H1 (cell line): ENCODE measurements at regions not wholly inside any gene's neighbourhood (a gene's known extent, or its start where the extent isn't known, plus 50 kb on each side); places are given as distances from the start of the nearest gene placed in this dataset.

ENCODE experiments used
- CTCF ChIA-PET: fragments of 300-600 bp; sonication (Branson Sonifier 250); formaldehyde crosslinking; loops from one replicate; lab custom pipeline; 2021; ENCODE audit not compliant: partially characterized antibody; lab: Charles Lee
- POLR2A ChIA-PET: fragments of 300-600 bp; sonication (Branson Sonifier 250); formaldehyde crosslinking; loops from one replicate; lab custom pipeline; 2021; ENCODE audit warnings: inconsistent platforms; ENCODE audit not compliant: partially characterized antibody; lab: Charles Lee
- DNase-seq, 2 experiments: peaks; one replicate each; pipeline versions ENCODE4 v3.0.0 to v3.0.0-alpha.2; 2010 to 2022; ENCODE audit warnings: low spot score in 2 of 2, low read depth in 1 of 2, mixed read lengths in 1 of 2
- FAIRE-seq: peaks from 2 replicates; lab custom pipeline; 2011; peaks lifted over from hg19 to GRCh38; lab: Jason Lieb, UNC
- H2AFZ ChIP-seq: 2 replicates; pipeline ENCODE4 v1.8.1; 2012; ENCODE audit warnings: low read length, inconsistent platforms
- H2AK5ac ChIP-seq: 2 replicates; pipeline ENCODE4 v1.6.1; 2013; ENCODE audit warnings: low read depth, low read length
- H2BK120ac ChIP-seq: replicated peaks from 2 replicates; pipeline ENCODE3; 2013; ENCODE audit warnings: low read depth, low read length, inconsistent platforms
- H2BK12ac ChIP-seq: 2 replicates; pipeline ENCODE4 v1.6.1; 2013; ENCODE audit warnings: low read depth, low read length
- H2BK15ac ChIP-seq: 2 replicates; pipeline ENCODE4 v1.6.1; 2013; ENCODE audit warnings: low read length
- H2BK20ac ChIP-seq: 2 replicates; pipeline ENCODE4 v1.6.1; 2013; ENCODE audit warnings: low read length
- H2BK5ac ChIP-seq: 2 replicates; pipeline ENCODE4 v1.6.1; 2013; ENCODE audit warnings: low read depth, low read length
- H3K14ac ChIP-seq: 2 replicates; pipeline ENCODE4 v1.6.1; 2013; ENCODE audit warnings: inconsistent platforms; ENCODE audit not compliant: insufficient read length
- H3K18ac ChIP-seq: 2 replicates; pipeline ENCODE4 v1.6.1; 2013; ENCODE audit warnings: low read length; ENCODE audit errors: extremely low read depth
- H3K23ac ChIP-seq: 2 replicates; pipeline ENCODE4 v1.6.1; 2013; ENCODE audit warnings: inconsistent platforms; ENCODE audit not compliant: insufficient read length
- H3K23me2 ChIP-seq: 2 replicates; pipeline ENCODE4 v1.6.1; 2013; ENCODE audit warnings: low read depth, low read length
- H3K27ac ChIP-seq: 2 replicates; pipeline ENCODE4 v1.6.1; 2011; ENCODE audit warnings: low read depth, low read length, inconsistent platforms
- H3K27me3 ChIP-seq, 4 experiments: replicated peaks in 1 of 4; 1 replicate in 1 of 4; 2 replicates in 3 of 4; pipeline versions ENCODE4 v1.6.1 to v1.8.1; 2011 to 2013; ENCODE audit warnings: low read length in 3 of 4, mild to moderate bottlenecking in 3 of 4, inconsistent platforms in 2 of 4, mixed read lengths in 2 of 4, moderate library complexity in 1 of 4; ENCODE audit not compliant: control insufficient read depth in 3 of 4, insufficient read depth in 3 of 4; ENCODE audit errors: extremely low read depth in 1 of 4
- H3K36me3 ChIP-seq, 4 experiments: 2 replicates each; pipeline versions ENCODE4 v1.6.1 to v1.8.1; 2011 to 2013; ENCODE audit warnings: mild to moderate bottlenecking in 4 of 4, low read length in 3 of 4, moderate library complexity in 2 of 4, control low read depth in 1 of 4, inconsistent platforms in 1 of 4; ENCODE audit not compliant: insufficient read depth in 4 of 4, control insufficient read depth in 2 of 4
- H3K4ac ChIP-seq: replicated peaks from 2 replicates; pipeline ENCODE3; 2013; ENCODE audit warnings: low read length, low read depth, mixed read lengths, inconsistent platforms; ENCODE audit not compliant: insufficient read length
- H3K4me1 ChIP-seq, 4 experiments: replicated peaks in 1 of 4; 1 replicate in 1 of 4; 2 replicates in 3 of 4; pipeline versions ENCODE4 v1.6.1 to v1.8.1; 2011 to 2013; ENCODE audit warnings: low read length in 3 of 4, inconsistent platforms in 2 of 4, mixed read lengths in 1 of 4; ENCODE audit not compliant: insufficient read depth in 4 of 4, control insufficient read depth in 3 of 4
- H3K4me2 ChIP-seq, 2 experiments: 2 replicates each; pipeline versions ENCODE4 v1.6.1 to v1.8.1; 2011 to 2013; ENCODE audit warnings: low read depth in 2 of 2, low read length in 2 of 2, control low read depth in 1 of 2, inconsistent platforms in 1 of 2, mild to moderate bottlenecking in 1 of 2; ENCODE audit not compliant: insufficient read depth in 1 of 2
- H3K4me3 ChIP-seq, 4 experiments: fragments of 200-600, 300-600 bp in 1 of 4; sonication (generic), shearing (Covaris generic), sonication (Bioruptor Twin) in 1 of 4; 2 replicates each; pipeline versions ENCODE4 v1.5.1 to v1.8.1; 2011 to 2016; ENCODE audit warnings: low read length in 4 of 4, low read depth in 3 of 4, control low read depth in 2 of 4, inconsistent platforms in 2 of 4, mild to moderate bottlenecking in 2 of 4, mixed read lengths in 1 of 4, moderate library complexity in 1 of 4; ENCODE audit not compliant: insufficient read depth in 2 of 4; ENCODE audit errors: extremely low read depth in 1 of 4
- H3K56ac ChIP-seq: replicated peaks from 2 replicates; pipeline ENCODE3; 2013; ENCODE audit warnings: low read depth, mild to moderate bottlenecking, mixed read lengths, low read length, inconsistent platforms; ENCODE audit not compliant: insufficient read length
- H3K79me1 ChIP-seq: 2 replicates; pipeline ENCODE4 v1.6.1; 2013; ENCODE audit warnings: low read depth, low read length, control low read depth
- H3K79me2 ChIP-seq, 2 experiments: 2 replicates each; pipeline versions ENCODE4 v1.6.1 to v1.8.1; 2012 to 2013; ENCODE audit warnings: low read length in 2 of 2, mild to moderate bottlenecking in 2 of 2, inconsistent platforms in 1 of 2; ENCODE audit not compliant: insufficient read depth in 2 of 2, control insufficient read depth in 1 of 2
- H3K9ac ChIP-seq, 4 experiments: replicated peaks in 1 of 4; 1 replicate in 1 of 4; 2 replicates in 3 of 4; pipeline versions ENCODE4 v1.6.1 to v1.8.1; 2011 to 2013; ENCODE audit warnings: low read depth in 3 of 4, low read length in 3 of 4, control low read depth in 2 of 4, mild to moderate bottlenecking in 2 of 4, moderate library complexity in 2 of 4, inconsistent platforms in 1 of 4; ENCODE audit errors: extremely low read depth in 1 of 4
- H3K9me3 ChIP-seq, 2 experiments: 2 replicates each; pipeline versions ENCODE4 v1.6.1 to v1.8.1; 2012 to 2013; ENCODE audit warnings: mild to moderate bottlenecking in 2 of 2, moderate library complexity in 2 of 2, control low read depth in 1 of 2, inconsistent platforms in 1 of 2, low read depth in 1 of 2, low read length in 1 of 2, mixed read lengths in 1 of 2; ENCODE audit not compliant: insufficient read depth in 2 of 2
- H4K20me1 ChIP-seq, 2 experiments: replicated peaks in 1 of 2; 2 replicates each; pipeline versions ENCODE3 to v1.8.1; 2011 to 2013; ENCODE audit warnings: inconsistent platforms in 2 of 2, low read length in 2 of 2, mild to moderate bottlenecking in 1 of 2; ENCODE audit not compliant: insufficient read depth in 2 of 2, control insufficient read depth in 1 of 2
- H4K5ac ChIP-seq: 2 replicates; pipeline ENCODE4 v1.6.1; 2013; ENCODE audit warnings: low read length, low read depth, mixed read lengths, inconsistent platforms; ENCODE audit not compliant: insufficient read length
- H4K8ac ChIP-seq: 2 replicates; pipeline ENCODE4 v1.8.0; 2013; ENCODE audit warnings: mild to moderate bottlenecking, moderate library complexity, low read length, inconsistent platforms; ENCODE audit not compliant: insufficient read depth; ENCODE audit errors: extremely low read depth
- H4K91ac ChIP-seq: replicated peaks from 2 replicates; pipeline ENCODE3; 2013; ENCODE audit warnings: low read length, mixed read lengths, inconsistent platforms; ENCODE audit not compliant: insufficient read length
- ASH2L ChIP-seq: fragments of 200-600, 300-600 bp; sonication (generic); IDR thresholded peaks from one replicate; pipeline ENCODE4 v1.7.1; 2017; ENCODE audit warnings: low read length
- ATF2 ChIP-seq: IDR thresholded peaks from 2 replicates; pipeline ENCODE4 v1.6.1; 2012; ENCODE audit warnings: low read length, inconsistent platforms
- BCL11A ChIP-seq, 2 experiments: IDR thresholded peaks; one replicate each; pipeline ENCODE4 v1.6.1; 2011; ENCODE audit warnings: low read depth in 2 of 2, low read length in 2 of 2, mild to moderate bottlenecking in 2 of 2
- MAX ChIP-seq: IDR thresholded peaks from 2 replicates; pipeline ENCODE4 v1.6.1; 2012; ENCODE audit warnings: inconsistent platforms
- POLR2AphosphoS5 ChIP-seq: IDR thresholded peaks from 2 replicates; pipeline ENCODE4 v1.6.1; 2011; ENCODE audit warnings: low read depth, low read length
- RAD21 ChIP-seq, 2 experiments: IDR thresholded peaks in 1 of 2; conservative IDR thresholded peaks in 1 of 2; 2 replicates each; pipeline ENCODE4 v1.6.1; 2011; ENCODE audit warnings: low read depth in 2 of 2, low read length in 2 of 2, improper control_type of control experiment in 1 of 2, inconsistent platforms in 1 of 2, mild to moderate bottlenecking in 1 of 2, moderate library complexity in 1 of 2
- RNF2 ChIP-seq: fragments of 200-900, 300-1000 bp; sonication (generic); IDR thresholded peaks from 2 replicates; pipeline ENCODE4 v1.7.1; 2016; ENCODE audit warnings: borderline replicate concordance, low read depth, mild to moderate bottlenecking, antibody characterized with exemption, low read length; ENCODE audit not compliant: poor library complexity, severe bottlenecking; ENCODE audit errors: missing control alignments
- USF2 ChIP-seq: IDR thresholded peaks from 2 replicates; pipeline ENCODE4 v1.6.1; 2011; ENCODE audit warnings: low read length, improper control_type of control experiment
- YY1 ChIP-seq: IDR thresholded peaks from 2 replicates; pipeline ENCODE4 v1.6.1; 2011; ENCODE audit warnings: low read depth, mild to moderate bottlenecking, low read length
- WGBS, 2 experiments: shearing (Covaris generic) in 1 of 2; methylation state at CpG; one replicate each; pipeline versions ENCODE4 v1.1.6 to v1.1.7; 2013 to 2015; ENCODE audit warnings: low lambda C conversion rate in 2 of 2, mixed read lengths in 2 of 2, inconsistent platforms in 1 of 2, low coverage in 1 of 2, missing lambda C conversion rate in 1 of 2; ENCODE audit not compliant: insufficient replicate concordance in 2 of 2, insufficient coverage in 1 of 2, insufficient read length in 1 of 2; ENCODE audit errors: extremely low coverage in 1 of 2, missing lambda C conversion rate in 1 of 2; 5-methylcytosine and 5-hydroxymethylcytosine counted together

GRCh38 chr15:21270474-21270873 lies 169.8 kb downstream of the POTEB3 start:
- no peak overlapping the region for H3K18ac ChIP-seq
- no peak overlapping the region for H2BK12ac ChIP-seq
- H3K4me2 ChIP-seq = no peak overlapping the region
- H3K79me1 ChIP-seq = no peaks in the 10 kb centered on the region
- no peak overlapping the region for H2BK120ac ChIP-seq
- H3K36me3 ChIP-seq = no peaks in the 10 kb centered on the region
- ChIA-PET POLR2A (no interaction called here), CTCF (no interaction called here)
- no peak overlapping the region for H2BK5ac ChIP-seq
- no peak overlapping the region for H3K14ac ChIP-seq
- H3K79me2 ChIP-seq = no peaks in the 10 kb centered on the region
- TF ChIP-seq POLR2AphosphoS5 = no peak
- no peak for TF ChIP-seq BCL11A (IDR thresholded peaks at IDR 0.05; ENCODE audit: low read depth in 2 of 2, low read length in 2 of 2)
- no peak for TF ChIP-seq MAX
- no peak for TF ChIP-seq RAD21 (IDR thresholded peaks at IDR 0.05 in 1 of 2, conservative IDR thresholded peaks at IDR 0.05 in 1 of 2; ENCODE audit: low read depth in 2 of 2, low read length in 2 of 2)
- no peak for TF ChIP-seq ATF2
- TF ChIP-seq YY1 = no peak
- TF ChIP-seq ASH2L = no peak
- no peak for TF ChIP-seq RNF2
- no peak for TF ChIP-seq USF2
- no peak overlapping the region for H4K5ac ChIP-seq
- no peak overlapping the region for H3K4me3 ChIP-seq
- no peak overlapping the region for H2AFZ ChIP-seq
- H3K23ac ChIP-seq = no peak overlapping the region
- no peaks in the 10 kb centered on the region for H3K27me3 ChIP-seq
- 51% methylated on average over 3 of the region's 3 CpGs; no CpG with 5 or more reads in 1 of the 2 experiments for WGBS, 2 experiments
- no peaks in the 10 kb centered on the region for H4K20me1 ChIP-seq
- no peak overlapping the region; a peak in 1 of 7 replicates for H3K9ac ChIP-seq
- H2AK5ac ChIP-seq = no peak overlapping the region
- DNase-seq (no peak), FAIRE-seq (no peak)
- H3K27ac ChIP-seq = no peak overlapping the region
- no peaks in the 10 kb centered on the region for H3K4me1 ChIP-seq
- H2BK15ac ChIP-seq = no peak overlapping the region
- no peak overlapping the region for H3K4ac ChIP-seq
- no peak overlapping the region for H4K8ac ChIP-seq
- H4K91ac ChIP-seq = no peak overlapping the region
- H3K9me3 ChIP-seq = peaks cover 19% of the 10 kb centered on the region in 2 experiments
- H2BK20ac ChIP-seq = no peak overlapping the region
- no peaks in the 10 kb centered on the region for H3K23me2 ChIP-seq
- no peak overlapping the region for H3K56ac ChIP-seq
